Sigmoid colon (tissue), 6 donors: ENCODE measurements at regions not wholly inside any gene's neighbourhood (a gene's known extent, or its start where the extent isn't known, plus 50 kb on each side); places are given as distances from the start of the nearest gene placed in this dataset.
A peak's percentile ranks its signal among the peaks of the same experiment; 100 is the strongest.

Source experiments
- DNase-seq: peaks from one replicate; pipeline ENCODE4 v3.0.0-alpha.2; 2019
- H3K27ac ChIP-seq, 4 donors: fragments of 200-600 bp; sonication (generic); one replicate each; pipeline ENCODE4 v1.5.1; 2016 to 2019; ENCODE audit warnings: mild to moderate bottlenecking in 1 of 4
- H3K27me3 ChIP-seq, 3 donors: fragments of 200-600 bp; sonication (generic); one replicate each; pipeline ENCODE4 v1.5.1; 2019; ENCODE audit warnings: mild to moderate bottlenecking in 1 of 3
- H3K36me3 ChIP-seq, 4 donors: fragments of 200-600 bp; sonication (generic); one replicate each; pipeline ENCODE4 v1.5.1; 2016 to 2019
- H3K4me1 ChIP-seq, 4 donors: fragments of 200-600 bp; sonication (generic); one replicate each; pipeline ENCODE4 v1.5.1; 2017 to 2019
- H3K4me3 ChIP-seq, 4 donors: fragments of 200-600 bp; sonication (generic); one replicate each; pipeline ENCODE4 v1.5.1; 2017 to 2019; ENCODE audit warnings: mild to moderate bottlenecking in 2 of 4, moderate library complexity in 1 of 4
- H3K9me3 ChIP-seq, 4 donors: fragments of 200-600 bp in 3 of 4; sonication (generic) in 3 of 4; one replicate each; pipeline versions ENCODE4 v1.5.1 to v1.6.1; 2013 to 2019
- EP300 ChIP-seq, 4 donors: sonication (generic); formaldehyde crosslinking; IDR thresholded peaks; one replicate each; pipeline ENCODE4 v1.6.1; 2017; ENCODE audit warnings: antibody characterized with exemption in 4 of 4
- POLR2A ChIP-seq, 2 donors: fragments of 450-650 bp; IDR thresholded peaks; one replicate each; pipeline ENCODE4 v1.6.1; 2016; ENCODE audit warnings: antibody characterized with exemption in 2 of 2, mild to moderate bottlenecking in 2 of 2, moderate library complexity in 2 of 2
- POLR2AphosphoS5 ChIP-seq, 4 donors: sonication (generic); formaldehyde crosslinking; IDR thresholded peaks; one replicate each; pipeline ENCODE4 v1.6.1; 2017; ENCODE audit warnings: antibody characterized with exemption in 4 of 4
- WGBS, 2 donors: extraction: QIAGEN DNeasy Blood & Tissue Kit; methylation state at CpG; one replicate each; pipeline ENCODE4 v1.1.7; 2013; 5-methylcytosine and 5-hydroxymethylcytosine counted together
- intact Hi-C: fragments of 100-400 bp; cut with DNase I; formaldehyde crosslinking; loops from one replicate; pipeline ENCODE4 v1.15.1; 2023
- TF ChIP-seq, protein P1 (sequence below), 4 experiments: fragments of 450-650 bp in 3 of 4; fragments of 200-600 bp in 1 of 4; IDR thresholded peaks; one replicate each; pipeline ENCODE4 v1.5.1; 2016 to 2019; ENCODE audit warnings: antibody characterized with exemption in 4 of 4, mild to moderate bottlenecking in 3 of 4, moderate library complexity in 2 of 4
- donor health status: healthy with polysubstance abuse.
- donor health status: healthy.

DNA sequence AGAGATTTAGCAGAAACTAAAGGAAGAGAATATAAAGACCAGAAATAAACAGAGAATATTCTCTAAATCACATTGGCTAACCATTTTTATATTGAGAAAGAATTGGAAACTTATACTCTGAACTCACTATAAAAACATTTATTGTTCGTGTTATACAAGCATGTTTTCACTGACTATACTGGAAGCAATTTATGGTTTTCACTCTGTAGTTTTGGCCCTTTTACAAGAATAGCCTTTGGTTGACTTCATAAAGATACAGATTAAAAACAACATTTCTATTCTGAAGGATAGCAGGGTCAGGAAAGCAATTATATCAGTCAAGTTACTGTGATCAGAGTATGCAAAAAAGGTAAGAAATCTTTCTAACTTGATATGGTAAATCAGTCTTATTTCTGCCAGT lies 965.7 kb upstream of the FAT3 start:
- Histone ChIP-seq H3K9me3 (no peaks in the 10 kb centered on the region), H3K27ac (no peak overlapping the region), H3K27me3 (no peaks in the 10 kb centered on the region), H3K4me1 (peaks cover 0 to 10% (median 6%) of the 10 kb centered on the region in 4 donors), H3K4me3 (no peak overlapping the region), H3K36me3 (no peaks in the 10 kb centered on the region)
- WGBS, 2 donors = 24 to 61% methylated on average over 1 of the region's 1 CpG
- TF ChIP-seq, protein P1, sequence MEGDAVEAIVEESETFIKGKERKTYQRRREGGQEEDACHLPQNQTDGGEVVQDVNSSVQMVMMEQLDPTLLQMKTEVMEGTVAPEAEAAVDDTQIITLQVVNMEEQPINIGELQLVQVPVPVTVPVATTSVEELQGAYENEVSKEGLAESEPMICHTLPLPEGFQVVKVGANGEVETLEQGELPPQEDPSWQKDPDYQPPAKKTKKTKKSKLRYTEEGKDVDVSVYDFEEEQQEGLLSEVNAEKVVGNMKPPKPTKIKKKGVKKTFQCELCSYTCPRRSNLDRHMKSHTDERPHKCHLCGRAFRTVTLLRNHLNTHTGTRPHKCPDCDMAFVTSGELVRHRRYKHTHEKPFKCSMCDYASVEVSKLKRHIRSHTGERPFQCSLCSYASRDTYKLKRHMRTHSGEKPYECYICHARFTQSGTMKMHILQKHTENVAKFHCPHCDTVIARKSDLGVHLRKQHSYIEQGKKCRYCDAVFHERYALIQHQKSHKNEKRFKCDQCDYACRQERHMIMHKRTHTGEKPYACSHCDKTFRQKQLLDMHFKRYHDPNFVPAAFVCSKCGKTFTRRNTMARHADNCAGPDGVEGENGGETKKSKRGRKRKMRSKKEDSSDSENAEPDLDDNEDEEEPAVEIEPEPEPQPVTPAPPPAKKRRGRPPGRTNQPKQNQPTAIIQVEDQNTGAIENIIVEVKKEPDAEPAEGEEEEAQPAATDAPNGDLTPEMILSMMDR (IDR thresholded peaks at IDR 0.05) = no peak
- DNase-seq = no peak
- intact Hi-C loops = no loop called here

DNA sequence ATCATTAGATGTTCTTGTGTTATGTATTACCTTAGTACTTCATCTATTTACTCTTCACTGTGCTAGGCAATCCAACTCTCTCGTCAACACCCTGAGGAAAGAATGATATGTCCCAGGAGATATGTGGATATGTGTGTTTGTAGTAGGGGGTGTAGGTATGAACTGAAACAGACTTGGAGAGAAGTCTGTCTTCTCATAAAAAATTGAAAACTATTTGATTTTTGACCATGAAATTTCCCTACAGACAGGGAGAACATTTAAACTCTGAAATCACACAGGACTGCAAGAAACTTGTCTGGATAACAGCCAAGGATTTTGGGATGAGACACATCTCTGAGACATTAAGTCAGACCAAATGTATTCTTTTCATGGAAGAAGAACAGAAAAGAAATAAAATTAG lies 967.0 kb upstream of the FAT3 start:
- intact Hi-C loops = no loop called here

DNA sequence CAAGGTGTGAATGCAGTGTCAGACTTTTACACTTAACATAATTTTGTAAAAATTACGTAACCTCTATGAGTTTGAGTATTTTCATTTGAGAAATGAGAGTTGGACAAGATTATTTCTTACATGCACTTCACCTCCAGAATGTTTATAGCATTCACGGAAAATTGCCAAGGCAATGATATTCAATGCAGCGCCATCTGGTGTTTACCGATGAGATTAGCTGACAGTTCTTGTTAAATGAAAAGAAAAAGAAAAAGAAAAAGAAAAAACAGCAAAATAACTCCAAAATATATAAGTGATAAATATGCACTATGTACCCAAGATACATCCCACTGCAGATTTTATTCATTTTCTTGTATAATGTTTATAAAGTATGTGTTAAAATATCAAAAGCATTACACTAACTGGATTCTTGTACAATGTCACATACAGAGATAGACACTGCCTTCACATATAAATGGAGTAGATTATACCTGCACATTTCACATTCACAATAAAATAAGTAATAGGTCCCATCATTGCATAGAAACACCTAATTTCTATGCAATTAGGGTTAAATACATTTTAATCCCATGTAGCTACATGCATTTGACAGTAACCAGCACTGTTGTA lies 976.3 kb upstream of the FAT3 start:
- no peak for TF ChIP-seq POLR2A (IDR thresholded peaks at IDR 0.05)
- TF ChIP-seq, protein P1 (IDR thresholded peaks at IDR 0.05) = peak in 2 of 4 experiments; percentile 53 to 56
- TF ChIP-seq POLR2AphosphoS5 (IDR thresholded peaks at IDR 0.05) = no peak
- TF ChIP-seq EP300 (IDR thresholded peaks at IDR 0.05) = no peak
- DNase-seq = no peak
- Histone ChIP-seq H3K4me1 (peaks cover 0 to 6% (median 3%) of the 10 kb centered on the region in 4 donors), H3K4me3 (no peak overlapping the region), H3K36me3 (no peaks in the 10 kb centered on the region), H3K9me3 (peaks cover 0 to 3% (median 0%) of the 10 kb centered on the region in 4 donors), H3K27me3 (no peaks in the 10 kb centered on the region), H3K27ac (no peak overlapping the region)
- WGBS, 2 donors = 9 to 11% methylated on average over 4 of the region's 4 CpGs
- intact Hi-C loops = no loop called here

More for the DNA sequence above, 967.0 kb upstream of the FAT3 start:
- Histone ChIP-seq H3K36me3 (no peaks in the 10 kb centered on the region), H3K27me3 (no peaks in the 10 kb centered on the region), H3K4me1 (peaks cover 0 to 10% (median 6%) of the 10 kb centered on the region in 4 donors), H3K4me3 (no peak overlapping the region), H3K27ac (no peak overlapping the region), H3K9me3 (no peaks in the 10 kb centered on the region)
- no peak for TF ChIP-seq POLR2AphosphoS5 (IDR thresholded peaks at IDR 0.05)
- no peak for DNase-seq
- WGBS, 2 donors = 70 to 84% methylated on average over 1 of the region's 1 CpG

DNA sequence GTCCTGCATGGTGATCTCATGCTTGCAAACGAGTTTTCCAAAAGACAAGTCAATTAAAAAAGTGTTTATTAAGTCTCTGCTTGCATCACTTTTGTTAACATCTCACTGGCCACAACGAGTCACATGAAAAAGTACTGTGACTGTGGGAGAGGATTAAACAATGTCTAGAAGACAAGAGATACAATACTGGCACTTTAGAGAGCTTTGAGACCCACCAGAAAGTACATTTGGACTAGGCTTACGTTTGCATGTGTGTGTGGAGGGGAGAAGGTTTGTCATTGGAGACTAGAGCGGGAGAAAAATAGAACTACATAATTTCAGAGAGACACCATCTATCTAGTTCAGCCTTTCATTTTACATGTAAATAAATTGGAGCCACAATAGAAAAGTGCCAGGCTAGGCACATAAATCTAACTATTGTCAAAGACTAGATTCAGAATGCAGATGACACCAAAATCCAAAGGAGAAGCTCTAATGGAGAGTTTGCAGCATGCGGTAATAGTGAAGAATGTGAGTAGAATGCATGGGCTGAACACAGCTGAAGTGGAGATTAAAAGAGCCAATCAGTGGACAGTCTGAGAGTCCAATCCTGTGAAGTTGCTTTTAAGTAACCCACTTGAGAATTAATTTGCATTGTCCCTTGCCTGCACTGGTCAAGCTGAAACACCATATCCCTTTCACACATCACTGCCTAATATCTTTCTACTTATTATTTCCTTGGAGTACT lies 977.4 kb upstream of the FAT3 start:
- WGBS, 2 donors = 51 to 66% methylated on average over 5 of the region's 5 CpGs
- Histone ChIP-seq H3K4me3 (no peak overlapping the region), H3K9me3 (no peaks in the 10 kb centered on the region), H3K4me1 (peaks cover 0 to 10% (median 4%) of the 10 kb centered on the region in 4 donors), H3K36me3 (no peaks in the 10 kb centered on the region), H3K27ac (no peak overlapping the region), H3K27me3 (no peaks in the 10 kb centered on the region)
- intact Hi-C loops = no loop called here
- no peak for TF ChIP-seq POLR2AphosphoS5 (IDR thresholded peaks at IDR 0.05)
- no peak for TF ChIP-seq POLR2A (IDR thresholded peaks at IDR 0.05)
- TF ChIP-seq EP300 (IDR thresholded peaks at IDR 0.05) = no peak
- TF ChIP-seq, protein P1 (IDR thresholded peaks at IDR 0.05) = no peak
- DNase-seq = no peak

DNA sequence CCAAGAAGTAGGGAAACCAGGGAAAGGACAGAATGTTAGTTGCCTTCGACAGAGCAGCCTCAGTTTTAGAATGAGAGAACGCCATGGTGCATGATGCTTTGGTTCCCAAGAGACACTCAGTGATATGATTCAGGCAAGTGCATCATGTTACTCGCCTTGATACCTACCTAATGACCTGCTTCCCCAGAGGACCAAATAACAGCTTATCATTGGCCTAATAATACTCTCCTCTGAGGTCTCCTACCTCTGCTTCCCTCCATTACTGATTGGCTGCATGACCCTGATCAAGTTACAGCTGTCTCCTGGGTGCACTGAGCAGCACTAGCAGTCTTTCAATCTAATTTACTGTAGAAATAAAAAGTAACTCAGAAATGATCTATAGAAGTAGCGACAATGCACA lies 979.7 kb upstream of the FAT3 start:
- Histone ChIP-seq H3K4me1 (peaks cover 0 to 10% (median 4%) of the 10 kb centered on the region in 4 donors), H3K27ac (no peak overlapping the region), H3K36me3 (no peaks in the 10 kb centered on the region), H3K27me3 (no peaks in the 10 kb centered on the region), H3K4me3 (no peak overlapping the region), H3K9me3 (no peaks in the 10 kb centered on the region)
- no peak for TF ChIP-seq EP300 (IDR thresholded peaks at IDR 0.05)
- TF ChIP-seq, protein P1 (IDR thresholded peaks at IDR 0.05) = no peak
- no peak for TF ChIP-seq POLR2A (IDR thresholded peaks at IDR 0.05)
- TF ChIP-seq POLR2AphosphoS5 (IDR thresholded peaks at IDR 0.05) = no peak
- DNase-seq = no peak
- intact Hi-C loops = no loop called here
- 83 to 88% methylated on average over 4 of the region's 4 CpGs for WGBS, 2 donors
